ENCODE measurements at regions not wholly inside any gene's neighbourhood (a gene's known extent, or its start where the extent isn't known, plus 50 kb on each side); places are given as distances from the start of the nearest gene placed in this dataset.
"Not testable (repeated sequence)": the region's sequence is repeated elsewhere in the genome, so short reads cannot be mapped to it uniquely, and the experiment has no call there.

GRCh38 chr4:124090021-124090420 lies 622.5 kb downstream of the ANKRD50 start:
- no peak for DNase-seq

GRCh38 chr4:124092101-124092500 lies 620.4 kb downstream of the ANKRD50 start:
- no peak for DNase-seq

DNA sequence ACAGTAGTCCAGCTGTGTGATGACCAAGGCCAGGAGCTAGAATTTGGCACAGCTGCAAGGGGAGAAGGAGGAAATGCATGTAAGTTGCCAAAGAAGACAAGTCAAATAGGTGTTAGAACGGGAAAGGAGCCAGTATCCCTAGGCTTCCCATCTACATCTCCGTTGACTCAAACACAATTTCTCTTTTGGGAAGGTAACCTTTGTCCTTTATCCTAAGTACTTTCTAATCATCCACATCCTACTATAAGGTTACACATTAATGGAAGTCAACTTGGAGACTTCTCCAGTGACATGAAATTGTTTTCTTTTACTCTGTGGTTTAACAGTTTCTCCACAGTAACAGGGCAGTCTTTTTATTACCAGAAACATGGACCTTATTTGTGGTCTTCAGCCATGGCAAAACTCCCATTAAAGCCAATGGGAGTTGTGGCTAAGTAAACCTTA lies 620.0 kb downstream of the ANKRD50 start:
- no peak for DNase-seq

DNA sequence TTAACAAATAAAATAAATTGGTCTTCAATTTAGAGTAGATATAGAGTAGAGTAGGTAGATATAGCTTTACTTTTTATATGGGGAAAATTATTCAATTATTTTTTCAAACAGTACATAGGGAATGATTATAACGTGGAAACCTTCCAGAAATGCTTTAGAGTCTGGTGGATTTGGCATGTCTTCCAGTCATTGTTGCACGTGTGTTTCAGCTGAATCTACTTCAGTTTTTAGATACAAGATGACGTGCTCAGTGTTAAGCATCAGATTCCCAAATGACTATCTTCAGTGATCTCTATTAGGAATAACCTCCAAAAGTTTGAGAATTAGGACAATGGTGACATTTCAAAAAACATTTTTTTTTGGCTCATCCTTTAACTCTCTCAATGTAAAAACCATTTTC lies 616.9 kb downstream of the ANKRD50 start:
- no peak for DNase-seq

DNA sequence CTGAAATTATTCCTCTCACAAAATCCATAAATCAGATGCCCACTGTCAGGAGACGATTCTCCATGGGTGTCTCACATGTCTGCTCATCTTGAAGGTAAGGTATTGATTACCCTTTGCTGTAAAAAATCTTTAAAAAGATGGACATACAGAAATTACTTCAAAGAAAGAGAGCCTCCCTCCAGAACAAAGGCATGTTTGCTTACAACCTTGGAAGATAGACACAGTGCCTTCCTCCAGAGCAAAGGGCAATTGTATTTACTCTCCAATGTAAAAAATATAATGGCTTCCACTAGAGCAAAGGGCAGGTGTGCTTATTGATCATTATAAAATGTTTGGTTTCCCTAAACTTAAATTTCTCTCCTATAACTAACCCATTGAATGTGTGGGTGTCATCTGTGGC lies 616.2 kb downstream of the ANKRD50 start:
- DNase-seq = no peak

DNA sequence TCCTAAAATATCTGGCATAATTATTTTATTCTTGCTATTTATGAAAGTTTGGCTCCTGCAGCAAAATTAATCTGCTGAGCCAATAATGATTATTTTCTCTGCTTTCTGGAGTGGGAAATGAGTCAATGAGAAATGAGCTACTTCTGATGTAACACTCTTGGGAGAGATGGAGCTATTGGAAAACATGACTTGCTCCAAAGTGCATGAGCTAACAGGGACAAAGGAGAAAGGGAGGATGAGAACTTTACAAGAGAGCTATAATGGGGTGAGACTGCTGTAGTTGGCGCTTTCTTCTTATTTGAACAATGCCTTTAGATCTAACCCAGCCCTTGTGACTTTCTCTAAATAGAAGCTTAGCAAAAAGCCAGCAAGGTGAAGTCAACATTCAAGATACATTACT lies 615.1 kb downstream of the ANKRD50 start:
- DNase-seq = no peak

DNA sequence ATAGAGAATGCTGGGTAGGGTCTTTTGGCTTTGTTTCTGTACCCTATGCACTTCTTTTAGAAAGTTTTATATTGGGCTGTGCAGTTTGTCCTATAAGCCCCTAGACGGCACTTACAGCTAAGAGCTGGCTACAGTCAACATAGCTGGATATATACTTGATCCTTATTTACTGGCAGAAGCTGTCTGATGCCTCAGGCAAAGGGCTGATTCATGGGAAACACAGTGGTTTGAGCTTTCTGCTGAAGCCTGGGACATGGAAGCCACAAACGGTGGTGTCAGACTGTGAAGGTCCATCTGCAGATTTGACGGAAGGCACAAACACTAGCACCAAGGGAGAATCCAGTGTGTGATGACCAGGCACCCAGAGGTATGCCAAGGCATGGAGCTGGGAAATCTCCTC lies 608.4 kb downstream of the ANKRD50 start:
- DNase-seq = no peak

DNA sequence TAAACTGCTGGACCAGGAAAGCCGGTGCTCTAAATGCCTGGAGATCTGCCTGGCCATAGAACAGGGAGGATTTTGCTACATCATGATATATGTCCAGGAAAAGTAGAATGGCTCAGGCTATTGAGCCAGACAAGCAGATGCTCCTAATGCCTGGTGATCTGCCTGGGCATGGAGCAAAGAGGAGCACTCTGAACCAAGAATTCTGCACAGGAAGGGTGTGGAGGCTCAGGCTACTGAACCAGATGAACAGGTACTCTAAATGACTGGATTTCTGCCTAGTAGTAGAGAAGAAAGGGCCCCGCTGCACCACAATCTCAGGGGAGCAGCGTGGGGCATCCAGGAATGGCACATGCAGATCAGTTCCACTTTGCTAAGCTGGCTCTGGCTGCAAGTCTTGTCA lies 607.9 kb downstream of the ANKRD50 start:
- DNase-seq = no peak

DNA sequence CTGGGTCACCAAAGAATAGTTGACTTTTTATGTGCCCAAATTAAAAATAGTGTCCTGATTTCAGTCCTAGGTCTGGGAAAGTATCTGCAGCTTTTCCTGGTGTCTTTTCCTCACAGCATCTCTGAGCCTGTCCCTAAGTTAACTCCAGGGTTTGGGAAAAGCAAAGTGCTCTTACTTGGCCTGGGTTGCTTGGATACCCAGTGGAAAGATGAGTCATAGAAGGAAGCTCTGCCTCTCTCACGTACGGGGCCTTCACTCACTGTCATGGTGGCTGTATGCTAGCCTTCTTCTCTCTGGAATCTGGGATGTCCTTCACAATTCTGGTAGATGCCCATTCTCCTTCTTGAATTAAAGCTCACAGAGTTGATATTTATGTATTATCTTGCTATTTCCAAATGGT lies 607.3 kb downstream of the ANKRD50 start:
- no peak for DNase-seq

DNA sequence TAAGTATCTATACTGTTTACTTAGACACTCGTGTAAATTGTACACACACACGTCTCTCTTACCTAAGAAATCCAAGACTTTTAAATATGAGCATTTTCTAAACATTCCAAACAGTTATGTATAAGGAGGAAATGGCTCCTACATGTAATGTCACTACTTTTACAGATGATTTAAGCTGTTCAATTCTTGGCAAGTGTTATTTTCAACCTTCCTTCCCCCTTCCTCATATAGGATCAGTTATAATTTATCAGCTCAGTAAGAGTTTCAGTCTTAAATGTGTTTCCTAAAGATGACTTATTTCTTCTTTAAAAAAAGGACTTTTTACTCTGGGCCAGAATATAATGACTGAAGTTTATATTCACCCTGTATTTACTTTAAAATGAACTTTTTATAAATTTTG lies 601.1 kb downstream of the ANKRD50 start:
- no peak for DNase-seq

GRCh38 chr4:124111922-124112321 lies 600.6 kb downstream of the ANKRD50 start:
- peak in 1 of 51 donors; percentile 2 for DNase-seq

DNA sequence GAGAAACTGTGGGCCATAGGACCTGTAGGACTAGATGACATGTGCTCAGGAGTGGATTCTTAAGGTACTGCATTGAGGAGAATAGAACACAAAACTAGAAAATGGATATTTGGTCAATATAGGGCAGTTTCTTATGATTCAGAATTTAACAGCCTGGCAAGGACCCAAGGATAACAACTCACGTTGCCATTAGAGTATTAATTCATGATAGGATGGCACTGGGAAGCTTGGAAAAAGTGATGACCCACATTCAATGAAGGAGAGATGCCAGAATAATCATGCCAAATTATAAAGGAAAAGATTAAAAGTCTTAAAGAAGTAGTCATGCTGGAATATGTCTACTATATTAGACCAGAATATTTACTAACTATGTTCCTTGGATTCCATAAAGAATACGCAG lies 594.5 kb downstream of the ANKRD50 start:
- no peak for DNase-seq

GRCh38 chr4:124121461-124121971 lies 591.0 kb downstream of the ANKRD50 start:
- DNase-seq = no peak

DNA sequence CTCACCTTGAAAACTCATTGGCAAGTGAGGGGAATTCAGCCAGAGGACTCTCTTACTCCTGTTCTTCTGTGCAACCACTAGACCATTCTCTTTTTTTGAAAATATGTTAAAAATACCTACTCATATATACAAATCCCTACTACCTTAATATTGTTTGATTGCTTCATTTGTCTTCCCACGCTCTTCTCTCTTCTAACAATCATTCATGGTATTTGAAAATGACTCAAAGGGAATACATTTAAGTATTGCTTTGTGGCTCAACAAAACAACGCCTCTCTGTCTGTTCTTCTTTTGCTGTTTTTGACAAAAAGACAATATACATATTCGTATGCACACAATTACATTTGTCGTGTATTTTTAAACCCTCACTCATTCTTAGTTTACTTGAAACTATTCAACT lies 589.4 kb downstream of the ANKRD50 start:
- DNase-seq = no peak

GRCh38 chr4:124123721-124124120 lies 588.8 kb downstream of the ANKRD50 start:
- DNase-seq = no peak

DNA sequence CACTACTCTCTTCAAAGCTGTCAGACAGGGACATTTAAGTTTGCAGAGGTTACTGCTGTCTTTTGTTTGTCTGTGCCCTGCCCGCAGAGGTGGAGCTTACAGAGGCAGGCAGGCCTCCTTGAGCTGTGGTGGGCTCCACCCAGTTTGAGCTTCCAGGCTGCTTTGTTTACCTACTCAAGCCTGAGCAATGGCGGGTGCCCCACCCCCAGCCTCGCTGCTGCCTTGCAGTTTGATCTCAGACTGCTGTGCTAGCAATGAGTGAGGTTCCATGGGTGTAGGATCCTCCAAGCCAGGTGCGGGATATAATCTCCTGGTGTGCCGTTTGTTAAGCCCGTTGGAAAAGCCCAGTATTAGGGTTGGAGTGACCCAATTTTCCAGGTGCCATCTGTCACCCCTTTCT lies 581.2 kb downstream of the ANKRD50 start:
- not testable (repeated sequence) for DNase-seq

DNA sequence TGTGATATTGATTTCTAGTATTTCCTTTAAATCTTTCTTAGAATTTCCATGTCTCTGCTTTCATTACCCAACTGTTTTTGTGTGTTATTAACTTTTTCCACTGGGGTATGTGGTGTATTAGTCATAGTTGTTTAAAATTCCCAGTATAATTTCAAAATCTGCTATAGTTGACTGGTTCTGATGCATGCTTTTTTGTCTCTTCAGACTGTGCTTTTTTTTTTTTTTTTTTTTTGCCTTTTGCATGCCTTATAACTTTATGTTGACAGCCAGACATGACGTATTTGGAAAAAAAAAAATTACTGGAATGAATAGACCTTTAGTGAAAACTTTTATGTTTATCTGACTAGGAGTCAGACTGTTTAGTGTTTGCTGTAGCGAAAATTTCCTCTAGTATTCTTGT lies 580.4 kb downstream of the ANKRD50 start:
- DNase-seq = no peak

- no peak for DNase-seq
These were observed 578.8 kb downstream of the ANKRD50 start for GRCh38 chr4:124133753-124134152.

DNA sequence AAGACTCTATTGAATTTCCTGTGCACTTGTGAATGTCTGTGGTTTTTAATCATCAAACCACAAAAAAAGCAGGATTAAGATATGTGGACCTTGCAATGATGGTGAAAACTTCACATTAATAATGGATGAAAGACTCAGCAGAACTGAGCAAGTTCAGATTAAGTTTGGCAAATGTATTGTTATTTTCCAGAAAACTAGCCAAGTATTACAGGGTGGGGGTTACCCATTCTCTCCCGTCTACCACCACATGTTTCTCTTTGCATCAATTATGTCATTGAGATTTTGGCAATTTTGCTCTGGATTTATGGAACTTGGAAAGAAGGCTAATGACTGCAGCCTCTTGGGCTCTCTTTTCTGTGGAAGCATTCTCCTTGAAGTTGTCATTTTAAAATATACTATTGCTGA lies 577.1 kb downstream of the ANKRD50 start:
- DNase-seq = no peak

- no peak for DNase-seq
These were observed 573.5 kb downstream of the ANKRD50 start for GRCh38 chr4:124139044-124139443.

- DNase-seq = no peak
These were observed 568.9 kb downstream of the ANKRD50 start for GRCh38 chr4:124143632-124144031.

DNA sequence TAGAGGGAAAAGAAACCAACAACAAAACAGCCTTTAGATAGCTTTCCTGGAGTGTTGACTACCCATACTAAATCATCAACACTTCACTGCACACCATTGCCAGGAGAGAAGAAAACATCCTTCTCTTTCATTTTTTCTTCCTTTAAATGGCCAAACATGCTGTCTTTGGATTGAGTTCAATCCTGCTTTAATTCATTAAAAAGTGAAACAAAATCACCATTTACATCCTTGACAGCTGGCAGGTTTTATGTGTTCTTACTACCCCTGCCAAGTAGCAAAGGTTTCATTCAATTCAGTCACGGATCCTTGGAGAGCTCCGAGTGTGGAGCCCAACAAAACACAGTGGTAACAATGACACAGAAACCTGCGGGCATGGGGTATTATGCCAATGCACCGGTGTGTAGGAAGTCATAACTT lies 568.3 kb downstream of the ANKRD50 start:
- DNase-seq = peak in 1 of 51 donors; percentile 16

- DNase-seq = no peak
These were observed 566.5 kb downstream of the ANKRD50 start for GRCh38 chr4:124146068-124146467.

DNA sequence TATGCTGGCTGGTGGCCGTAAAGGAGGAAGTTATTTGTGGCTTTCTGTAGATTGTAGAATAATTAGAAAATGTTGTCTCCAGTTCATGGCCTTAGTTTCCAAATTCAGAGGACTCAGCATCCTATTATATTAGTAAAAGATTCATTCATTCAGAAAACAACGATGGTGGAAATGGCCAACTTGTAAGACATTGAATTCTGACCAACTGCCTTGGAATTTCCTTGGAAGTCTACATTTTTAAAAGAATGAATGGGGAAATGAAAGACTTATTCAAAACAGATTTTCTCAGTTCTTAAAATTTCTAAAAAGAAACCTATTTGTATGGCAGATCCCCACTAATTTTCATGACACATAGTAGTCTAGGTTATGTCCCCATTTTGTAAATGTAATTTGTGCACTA lies 561.5 kb downstream of the ANKRD50 start:
- no peak for DNase-seq

Measured in hypothalamus (tissue), 51 donors.